OCI-LY1 (cell line): ENCODE measurements at regions not wholly inside any gene's neighbourhood (a gene's known extent, or its start where the extent isn't known, plus 50 kb on each side); places are given as distances from the start of the nearest gene placed in this dataset.

Source experiments
- H2AFZ ChIP-seq: fragments of 200-600 bp; sonication (generic), shearing (Covaris generic); 2 replicates; pipeline ENCODE4 v1.6.0; 2014; ENCODE audit warnings: antibody characterized with exemption, mild to moderate bottlenecking, low read length
- H3F3A ChIP-seq: fragments of 200-600 bp; sonication (generic), shearing (Covaris generic); 2 replicates; pipeline ENCODE4 v1.6.0; 2014; ENCODE audit warnings: mild to moderate bottlenecking, antibody characterized with exemption, low read length, moderate library complexity; ENCODE audit not compliant: insufficient read depth
- H3K27ac ChIP-seq: fragments of 200-600 bp; sonication (generic); 2 replicates; pipeline ENCODE4 v1.5.1; 2014; ENCODE audit warnings: low read length, mixed run types, mild to moderate bottlenecking, low read depth; ENCODE audit not compliant: poor library complexity, severe bottlenecking
- H3K27me3 ChIP-seq: fragments of 200-600 bp; sonication (generic); 2 replicates; pipeline ENCODE4 v1.6.0; 2014; ENCODE audit warnings: antibody characterized with exemption, mild to moderate bottlenecking, low read length, moderate library complexity; ENCODE audit not compliant: insufficient read depth
- H3K36me3 ChIP-seq: fragments of 200-600 bp; sonication (generic); 2 replicates; pipeline ENCODE4 v1.6.1; 2014; ENCODE audit warnings: mild to moderate bottlenecking, antibody characterized with exemption, low read length, moderate library complexity, mixed read lengths; ENCODE audit not compliant: insufficient read depth
- H3K4me1 ChIP-seq: fragments of 200-600 bp; sonication (generic); 2 replicates; pipeline ENCODE4 v1.5.1; 2014; ENCODE audit warnings: mild to moderate bottlenecking, low read length, moderate library complexity; ENCODE audit not compliant: insufficient read depth, severe bottlenecking
- H3K4me2 ChIP-seq: fragments of 200-600 bp; sonication (generic), shearing (Covaris generic); 2 replicates; pipeline ENCODE4 v1.6.1; 2014; ENCODE audit warnings: low read length
- H3K4me3 ChIP-seq: fragments of 200-600 bp; sonication (generic); 2 replicates; pipeline ENCODE4 v1.5.1; 2014; ENCODE audit warnings: low read length, low read depth, mild to moderate bottlenecking, mixed read lengths; ENCODE audit not compliant: poor library complexity, severe bottlenecking
- H3K79me2 ChIP-seq: fragments of 200-600 bp; shearing (Covaris generic); 2 replicates; pipeline ENCODE4 v1.6.1; 2016; ENCODE audit warnings: mixed run types, low read length, mixed read lengths; ENCODE audit not compliant: insufficient read depth
- H3K9ac ChIP-seq: fragments of 200-600 bp; sonication (generic), shearing (Covaris generic); 2 replicates; pipeline ENCODE4 v1.6.1; 2014; ENCODE audit warnings: mild to moderate bottlenecking, low read length, mixed read lengths
- H3K9me2 ChIP-seq: fragments of 200-600 bp; sonication (generic), shearing (Covaris generic); 2 replicates; pipeline ENCODE4 v1.6.1; 2014; ENCODE audit warnings: low read depth, mild to moderate bottlenecking, low read length, mixed read lengths
- H3K9me3 ChIP-seq: fragments of 200-600 bp; shearing (Covaris generic); 2 replicates; pipeline ENCODE4 v1.6.1; 2014; ENCODE audit warnings: low read length, mixed read lengths
- H4K20me1 ChIP-seq: fragments of 200-600 bp; sonication (generic), shearing (Covaris generic); 2 replicates; pipeline ENCODE4 v1.6.0; 2016; ENCODE audit warnings: mild to moderate bottlenecking, low read length; ENCODE audit not compliant: insufficient read depth
- EZH2 ChIP-seq: fragments of 200-600 bp; sonication (generic), shearing (Covaris generic); IDR thresholded peaks from 2 replicates; pipeline ENCODE4 v1.8.0; 2017; ENCODE audit warnings: borderline replicate concordance, mixed run types, mild to moderate bottlenecking, antibody characterized with exemption, low read length, moderate library complexity, mixed read lengths
- TF ChIP-seq, protein P1 (sequence below): fragments of 200-600 bp; sonication (generic), shearing (Covaris generic); IDR thresholded peaks from 2 replicates; pipeline ENCODE4 v1.5.1; 2017; ENCODE audit warnings: mild to moderate bottlenecking, antibody characterized with exemption, low read length, moderate library complexity, mixed read lengths

DNA sequence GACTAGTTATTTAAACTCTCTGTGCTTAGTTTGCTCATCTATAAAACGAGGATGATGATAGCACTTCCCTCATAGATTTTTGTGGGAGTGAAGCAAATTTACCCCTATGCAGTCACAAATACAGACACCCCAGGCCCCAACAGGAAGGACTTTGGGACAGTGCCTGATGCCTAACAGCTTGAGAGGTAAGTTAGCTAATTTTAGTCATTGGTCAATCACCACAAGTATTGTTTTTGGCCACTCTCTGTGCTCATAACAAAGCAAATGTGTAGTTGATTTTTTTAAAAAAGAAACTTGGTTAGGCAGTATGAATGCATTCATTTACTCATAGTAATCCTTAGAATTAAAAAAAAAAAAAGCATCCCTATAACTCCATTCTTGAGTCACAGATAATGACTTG, 1590.7 kb upstream of the TENM3 start:
- no peak overlapping the region for H3K9ac ChIP-seq
- TF ChIP-seq, protein P1, sequence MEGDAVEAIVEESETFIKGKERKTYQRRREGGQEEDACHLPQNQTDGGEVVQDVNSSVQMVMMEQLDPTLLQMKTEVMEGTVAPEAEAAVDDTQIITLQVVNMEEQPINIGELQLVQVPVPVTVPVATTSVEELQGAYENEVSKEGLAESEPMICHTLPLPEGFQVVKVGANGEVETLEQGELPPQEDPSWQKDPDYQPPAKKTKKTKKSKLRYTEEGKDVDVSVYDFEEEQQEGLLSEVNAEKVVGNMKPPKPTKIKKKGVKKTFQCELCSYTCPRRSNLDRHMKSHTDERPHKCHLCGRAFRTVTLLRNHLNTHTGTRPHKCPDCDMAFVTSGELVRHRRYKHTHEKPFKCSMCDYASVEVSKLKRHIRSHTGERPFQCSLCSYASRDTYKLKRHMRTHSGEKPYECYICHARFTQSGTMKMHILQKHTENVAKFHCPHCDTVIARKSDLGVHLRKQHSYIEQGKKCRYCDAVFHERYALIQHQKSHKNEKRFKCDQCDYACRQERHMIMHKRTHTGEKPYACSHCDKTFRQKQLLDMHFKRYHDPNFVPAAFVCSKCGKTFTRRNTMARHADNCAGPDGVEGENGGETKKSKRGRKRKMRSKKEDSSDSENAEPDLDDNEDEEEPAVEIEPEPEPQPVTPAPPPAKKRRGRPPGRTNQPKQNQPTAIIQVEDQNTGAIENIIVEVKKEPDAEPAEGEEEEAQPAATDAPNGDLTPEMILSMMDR, result no peak
- TF ChIP-seq EZH2, result no peak
- no peak overlapping the region for H3K27ac ChIP-seq
- no peaks in the 10 kb centered on the region for H3F3A ChIP-seq
- H2AFZ ChIP-seq, result no peak overlapping the region
- no peaks in the 10 kb centered on the region for H3K9me2 ChIP-seq
- H3K4me1 ChIP-seq, result no peaks in the 10 kb centered on the region
- no peaks in the 10 kb centered on the region for H3K36me3 ChIP-seq
- no peaks in the 10 kb centered on the region for H3K9me3 ChIP-seq
- no peaks in the 10 kb centered on the region for H4K20me1 ChIP-seq
- H3K4me3 ChIP-seq, result no peak overlapping the region
- H3K4me2 ChIP-seq, result no peak overlapping the region
- H3K79me2 ChIP-seq, result no peaks in the 10 kb centered on the region
- H3K27me3 ChIP-seq, result no peaks in the 10 kb centered on the region; the same call in 1 of the 2 replicates

DNA sequence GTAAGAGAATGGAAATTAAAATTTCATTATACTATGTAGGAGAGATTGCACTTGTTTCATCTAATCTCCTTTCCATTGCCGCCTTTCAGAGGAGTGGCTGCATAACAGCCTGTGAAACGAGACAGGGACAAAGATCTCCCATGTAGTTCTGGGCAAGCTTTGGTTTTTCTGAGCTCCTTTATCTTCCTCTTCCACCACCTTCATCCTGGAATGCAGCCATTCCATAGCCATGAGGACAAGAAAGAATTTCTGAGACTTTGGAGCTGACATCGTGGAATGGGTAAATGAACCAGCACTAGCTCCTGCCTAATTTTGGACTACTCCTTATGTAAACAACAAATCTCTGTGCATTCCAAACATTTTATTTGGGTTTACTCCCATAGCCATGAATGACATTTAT, 1587.3 kb upstream of the TENM3 start:
- no peaks in the 10 kb centered on the region for H3K9me3 ChIP-seq
- H3K36me3 ChIP-seq, result no peaks in the 10 kb centered on the region
- H3K4me1 ChIP-seq, result no peaks in the 10 kb centered on the region
- H3K4me2 ChIP-seq, result no peak overlapping the region
- no peak overlapping the region for H2AFZ ChIP-seq
- TF ChIP-seq EZH2, result no peak
- TF ChIP-seq, protein P1, result no peak
- H3K79me2 ChIP-seq, result no peaks in the 10 kb centered on the region
- H3F3A ChIP-seq, result no peaks in the 10 kb centered on the region
- H3K9me2 ChIP-seq, result no peaks in the 10 kb centered on the region
- H3K4me3 ChIP-seq, result no peak overlapping the region
- no peaks in the 10 kb centered on the region; the same call in 1 of the 2 replicates for H3K27me3 ChIP-seq
- no peaks in the 10 kb centered on the region for H4K20me1 ChIP-seq
- no peak overlapping the region for H3K27ac ChIP-seq
- H3K9ac ChIP-seq, result no peak overlapping the region

DNA sequence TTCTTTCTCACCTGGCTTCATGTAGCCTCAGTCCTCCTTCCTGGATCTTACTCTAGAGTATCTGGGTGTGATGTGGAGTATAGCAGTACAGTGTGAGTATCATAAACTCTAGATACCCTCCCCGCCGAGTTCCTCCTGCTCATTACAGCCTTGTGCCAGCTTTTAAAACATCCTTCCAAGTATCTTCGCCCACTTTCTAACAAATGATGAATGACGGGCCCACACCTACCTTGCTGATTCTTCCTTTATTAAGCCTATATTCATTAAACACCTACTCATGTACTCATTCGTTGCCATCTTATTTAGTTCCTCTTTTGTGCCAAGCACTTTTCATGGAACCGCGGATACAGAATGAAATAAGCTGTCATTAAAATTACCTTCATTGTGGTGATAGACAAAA, 1585.3 kb upstream of the TENM3 start:
- Histone ChIP-seq H3K36me3 (no peaks in the 10 kb centered on the region), H3K9me2 (no peaks in the 10 kb centered on the region), H3K9ac (no peak overlapping the region), H3K27ac (no peak overlapping the region), H3K4me3 (no peak overlapping the region), H4K20me1 (no peaks in the 10 kb centered on the region), H3K79me2 (no peaks in the 10 kb centered on the region), H3F3A (no peaks in the 10 kb centered on the region), H3K4me1 (no peaks in the 10 kb centered on the region), H3K9me3 (no peaks in the 10 kb centered on the region), H3K27me3 (no peaks in the 10 kb centered on the region), H2AFZ (no peak overlapping the region), H3K4me2 (no peak overlapping the region)
- TF ChIP-seq, protein P1, result no peak
